ENCODE measurements at regions not wholly inside any gene's neighbourhood (a gene's known extent, or its start where the extent isn't known, plus 50 kb on each side); places are given as distances from the start of the nearest gene placed in this dataset.

DNA sequence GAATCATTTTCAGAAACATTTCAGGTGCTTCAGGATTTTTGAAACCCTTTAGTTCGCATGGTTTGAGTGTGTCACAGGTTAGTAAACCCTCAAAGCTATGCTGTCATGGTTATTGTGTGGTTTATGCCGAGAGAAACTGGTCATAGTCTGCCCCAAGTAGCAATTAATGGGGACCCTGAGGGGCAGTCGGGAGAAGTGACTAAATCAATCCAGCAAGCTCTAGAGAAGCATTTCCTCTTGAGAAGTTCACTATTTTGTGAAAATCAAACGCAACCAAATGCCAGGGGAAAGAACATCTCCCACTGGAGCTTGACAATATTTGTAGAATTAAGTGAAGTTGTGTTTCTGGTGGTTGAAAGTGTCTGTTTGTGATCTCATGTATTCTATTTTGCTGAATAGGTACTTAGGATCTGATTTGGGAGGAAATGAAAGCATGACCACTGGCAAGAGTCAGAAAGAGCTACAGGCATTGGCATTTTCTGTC lies 63.0 kb upstream of the BACH1 start:
- peak; percentile 73 for DNase-seq (ENCODE audit: low read depth)
- no peak overlapping the region for H3K4me3 ChIP-seq (ENCODE audit: low read depth, low read length)
- TF ChIP-seq, protein P1, sequence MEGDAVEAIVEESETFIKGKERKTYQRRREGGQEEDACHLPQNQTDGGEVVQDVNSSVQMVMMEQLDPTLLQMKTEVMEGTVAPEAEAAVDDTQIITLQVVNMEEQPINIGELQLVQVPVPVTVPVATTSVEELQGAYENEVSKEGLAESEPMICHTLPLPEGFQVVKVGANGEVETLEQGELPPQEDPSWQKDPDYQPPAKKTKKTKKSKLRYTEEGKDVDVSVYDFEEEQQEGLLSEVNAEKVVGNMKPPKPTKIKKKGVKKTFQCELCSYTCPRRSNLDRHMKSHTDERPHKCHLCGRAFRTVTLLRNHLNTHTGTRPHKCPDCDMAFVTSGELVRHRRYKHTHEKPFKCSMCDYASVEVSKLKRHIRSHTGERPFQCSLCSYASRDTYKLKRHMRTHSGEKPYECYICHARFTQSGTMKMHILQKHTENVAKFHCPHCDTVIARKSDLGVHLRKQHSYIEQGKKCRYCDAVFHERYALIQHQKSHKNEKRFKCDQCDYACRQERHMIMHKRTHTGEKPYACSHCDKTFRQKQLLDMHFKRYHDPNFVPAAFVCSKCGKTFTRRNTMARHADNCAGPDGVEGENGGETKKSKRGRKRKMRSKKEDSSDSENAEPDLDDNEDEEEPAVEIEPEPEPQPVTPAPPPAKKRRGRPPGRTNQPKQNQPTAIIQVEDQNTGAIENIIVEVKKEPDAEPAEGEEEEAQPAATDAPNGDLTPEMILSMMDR (IDR thresholded peaks at IDR 0.05; ENCODE audit: low read depth, low read length, missing control alignments): no peak

DNA sequence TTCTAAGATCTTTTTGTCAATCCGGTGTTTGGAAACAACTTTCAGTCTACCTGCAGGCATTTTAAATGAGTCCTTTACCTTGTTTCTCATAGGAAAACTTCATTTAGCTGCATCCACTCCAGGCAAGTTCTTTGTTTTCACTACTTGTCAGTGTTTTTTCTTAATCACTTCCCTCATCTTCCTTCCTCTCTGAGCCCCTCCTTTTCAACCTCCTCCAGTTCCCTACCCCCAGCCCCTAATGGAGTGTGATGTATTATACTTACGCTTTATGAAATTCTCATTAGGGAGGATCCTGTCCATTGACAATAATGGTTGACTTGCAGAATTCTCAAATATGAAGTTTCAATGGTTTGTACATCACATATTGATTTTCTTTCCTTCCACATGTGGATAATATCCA lies 62.5 kb upstream of the BACH1 start:
- H3K4me3 ChIP-seq (ENCODE audit: low read depth, low read length): no peak overlapping the region
- TF ChIP-seq, protein P1 (IDR thresholded peaks at IDR 0.05; ENCODE audit: low read depth, low read length, missing control alignments): no peak
- no peak for DNase-seq (ENCODE audit: low read depth)

DNA sequence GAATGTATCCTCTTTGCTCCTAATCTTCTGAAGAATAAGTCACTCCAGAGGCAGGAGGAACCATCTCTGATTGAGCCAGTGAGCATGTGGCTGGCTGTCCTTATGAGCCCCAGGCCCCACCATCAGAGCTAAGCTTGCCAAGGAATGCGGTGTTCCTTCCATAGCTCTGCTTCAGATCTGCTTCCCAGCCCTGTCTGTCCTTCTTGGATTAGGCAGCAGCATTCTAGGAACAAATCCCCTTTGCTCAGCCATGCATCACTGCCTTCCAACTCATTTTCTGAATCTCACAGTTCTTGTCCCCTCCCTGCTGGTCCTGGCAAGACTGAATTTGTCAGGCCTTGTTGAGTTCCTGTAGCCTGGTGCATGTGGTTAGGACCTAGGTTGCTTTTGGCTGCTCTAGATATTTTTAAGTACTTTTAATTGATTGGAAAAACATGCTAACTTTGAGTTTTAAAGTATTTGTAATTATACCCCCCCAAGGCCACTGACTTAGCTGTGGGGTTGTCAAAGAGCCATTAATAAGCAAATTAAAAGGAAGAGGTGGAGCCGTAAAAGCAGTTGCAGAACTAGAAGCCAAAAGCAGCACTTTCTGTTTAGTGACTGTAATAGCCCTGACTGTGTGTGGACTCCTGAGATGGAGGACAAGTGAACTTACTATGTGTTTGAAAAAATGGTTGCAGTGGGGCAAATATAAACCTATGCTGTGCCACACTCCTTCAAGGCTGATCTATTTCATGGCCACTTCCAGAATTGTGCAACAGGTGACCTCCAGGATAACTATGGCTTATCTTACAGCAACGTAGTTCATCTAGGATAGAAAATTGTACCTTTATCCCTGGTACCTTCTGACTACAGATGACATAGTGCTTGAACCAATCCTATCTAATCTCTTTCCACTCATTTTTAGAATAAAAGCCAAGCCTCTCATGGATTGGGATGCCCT lies 61.3 kb upstream of the BACH1 start:
- TF ChIP-seq, protein P1 (IDR thresholded peaks at IDR 0.05; ENCODE audit: low read depth, low read length, missing control alignments): no peak
- no peak for DNase-seq (ENCODE audit: low read depth)

DNA sequence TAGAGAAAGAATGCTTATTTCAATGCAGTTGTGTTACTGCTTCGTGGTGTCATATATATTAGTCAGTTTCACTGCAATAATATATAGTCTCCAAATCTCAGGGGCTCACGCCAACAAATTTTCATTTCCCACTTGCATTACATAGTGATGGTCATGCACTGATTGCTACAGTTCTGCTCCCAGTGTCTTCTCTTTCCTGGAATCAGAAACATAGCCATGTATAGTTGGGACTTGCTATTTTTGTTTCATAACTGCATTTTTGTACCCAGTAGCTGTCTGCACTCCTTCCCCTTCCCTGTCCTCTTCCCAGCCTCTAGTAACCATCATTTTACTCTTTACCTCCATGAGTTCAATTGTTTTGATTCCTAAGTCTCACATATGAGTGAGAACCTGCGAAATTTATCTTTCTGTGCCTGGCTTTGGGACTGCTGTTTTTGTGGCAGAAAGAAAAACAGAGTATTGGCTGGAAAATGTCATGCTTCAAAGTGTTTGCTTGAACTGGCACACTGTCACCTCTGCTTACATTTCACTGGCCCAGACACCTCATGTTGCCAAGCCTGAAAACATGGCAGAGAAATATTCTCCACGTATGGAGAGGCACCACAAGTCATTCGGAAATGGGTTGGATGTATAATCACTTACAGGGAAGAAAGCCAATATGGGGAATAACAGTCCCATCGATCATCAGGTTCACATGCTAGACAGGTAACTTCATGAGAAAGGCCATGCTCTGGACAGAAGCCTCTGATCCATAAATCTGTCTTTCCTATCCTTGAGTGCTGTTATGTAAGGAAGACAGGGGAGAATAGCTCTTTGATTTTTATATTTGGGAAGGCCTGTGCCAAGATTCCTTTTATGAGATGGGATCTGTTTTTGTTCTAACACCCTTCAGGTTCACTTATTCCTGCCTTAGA lies 60.4 kb upstream of the BACH1 start:
- TF ChIP-seq, protein P1 (IDR thresholded peaks at IDR 0.05; ENCODE audit: low read depth, low read length, missing control alignments): no peak
- H3K4me3 ChIP-seq (ENCODE audit: low read depth, low read length): no peak overlapping the region; the same call in 1 of the 2 replicates
- no peak for DNase-seq (ENCODE audit: low read depth)

More for the DNA sequence above, 61.3 kb upstream of the BACH1 start:
- H3K4me3 ChIP-seq (ENCODE audit: low read depth, low read length): no peak overlapping the region; the same call in 1 of the 2 replicates

DNA sequence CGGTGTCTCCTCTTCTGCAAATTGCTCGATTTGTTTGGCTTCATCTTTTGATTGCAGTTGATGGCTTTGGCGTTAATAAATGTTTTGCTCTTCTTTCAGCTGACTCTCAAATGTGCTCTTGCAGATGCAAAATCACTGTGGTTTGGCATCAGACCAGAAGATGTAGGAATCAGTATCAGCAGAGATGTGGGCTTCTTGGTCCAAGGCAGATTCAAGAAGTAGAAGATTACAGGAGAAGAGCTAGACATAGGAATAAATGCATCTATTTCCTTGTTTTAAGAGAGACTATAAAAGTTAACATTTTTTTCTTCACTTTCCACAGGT lies 59.8 kb upstream of the BACH1 start:
- no peak overlapping the region for H3K4me3 ChIP-seq (ENCODE audit: low read depth, low read length)
- TF ChIP-seq, protein P1 (IDR thresholded peaks at IDR 0.05; ENCODE audit: low read depth, low read length, missing control alignments): no peak
- no peak for DNase-seq (ENCODE audit: low read depth)

DNA sequence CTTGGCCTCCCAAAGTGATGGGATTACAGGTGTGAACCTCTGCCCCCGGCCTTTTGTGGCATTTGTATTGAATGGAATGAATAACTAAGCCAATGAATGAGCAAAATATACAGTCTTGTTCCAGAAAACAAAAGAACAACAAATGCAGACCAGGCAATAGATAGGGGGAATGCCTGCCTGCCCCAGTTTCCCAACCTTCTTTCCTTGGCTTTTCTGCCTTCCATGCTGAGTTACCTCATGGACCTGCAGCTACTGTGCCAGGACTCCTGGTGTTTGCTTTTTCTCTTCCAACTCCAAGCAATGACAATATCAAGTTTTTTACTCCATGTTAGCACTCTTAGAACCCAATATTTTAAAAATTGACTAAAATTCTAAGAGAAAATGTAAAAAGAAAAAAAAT lies 58.6 kb upstream of the BACH1 start:
- DNase-seq (ENCODE audit: low read depth): no peak
- TF ChIP-seq, protein P1 (IDR thresholded peaks at IDR 0.05; ENCODE audit: low read depth, low read length, missing control alignments): no peak
- H3K4me3 ChIP-seq (ENCODE audit: low read depth, low read length): no peak overlapping the region
